Bronchial epithelial cell (primary cell): ENCODE measurements at regions not wholly inside any gene's neighbourhood (a gene's known extent, or its start where the extent isn't known, plus 50 kb on each side); places are given as distances from the start of the nearest gene placed in this dataset.

Experiments
- DNase-seq: peaks from one replicate; pipeline ENCODE4 v3.0.0-alpha.2; 2010; ENCODE audit warnings: low read depth
- FAIRE-seq: peaks from 2 replicates; lab custom pipeline; 2011; peaks lifted over from hg19 to GRCh38; lab: Jason Lieb, UNC
- H3K27me3 ChIP-seq: 2 replicates; pipeline ENCODE4 v1.5.1; 2011; ENCODE audit warnings: low read length; ENCODE audit not compliant: control insufficient read depth, insufficient read depth
- H3K36me3 ChIP-seq: 2 replicates; pipeline ENCODE4 v1.5.1; 2011; ENCODE audit warnings: low read length; ENCODE audit not compliant: control insufficient read depth, insufficient read depth
- H3K4me3 ChIP-seq: 2 replicates; pipeline ENCODE4 v1.5.1; 2011; ENCODE audit warnings: mild to moderate bottlenecking, low read depth, low read length, control low read depth
- TF ChIP-seq, protein P1 (sequence below): IDR thresholded peaks from 2 replicates; pipeline ENCODE4 v1.5.1; 2011; ENCODE audit warnings: mild to moderate bottlenecking, moderate library complexity, low read length, control low read depth, inconsistent platforms; ENCODE audit not compliant: insufficient read depth, severe bottlenecking

GRCh38 chr19:13699786-13700185 lies 64.5 kb upstream of the MRI1 start:
- Histone ChIP-seq H3K4me3 (no peak overlapping the region), H3K27me3 (no peaks in the 10 kb centered on the region), H3K36me3 (no peaks in the 10 kb centered on the region)
- no peak for FAIRE-seq
- DNase-seq, result no peak
- TF ChIP-seq, protein P1, sequence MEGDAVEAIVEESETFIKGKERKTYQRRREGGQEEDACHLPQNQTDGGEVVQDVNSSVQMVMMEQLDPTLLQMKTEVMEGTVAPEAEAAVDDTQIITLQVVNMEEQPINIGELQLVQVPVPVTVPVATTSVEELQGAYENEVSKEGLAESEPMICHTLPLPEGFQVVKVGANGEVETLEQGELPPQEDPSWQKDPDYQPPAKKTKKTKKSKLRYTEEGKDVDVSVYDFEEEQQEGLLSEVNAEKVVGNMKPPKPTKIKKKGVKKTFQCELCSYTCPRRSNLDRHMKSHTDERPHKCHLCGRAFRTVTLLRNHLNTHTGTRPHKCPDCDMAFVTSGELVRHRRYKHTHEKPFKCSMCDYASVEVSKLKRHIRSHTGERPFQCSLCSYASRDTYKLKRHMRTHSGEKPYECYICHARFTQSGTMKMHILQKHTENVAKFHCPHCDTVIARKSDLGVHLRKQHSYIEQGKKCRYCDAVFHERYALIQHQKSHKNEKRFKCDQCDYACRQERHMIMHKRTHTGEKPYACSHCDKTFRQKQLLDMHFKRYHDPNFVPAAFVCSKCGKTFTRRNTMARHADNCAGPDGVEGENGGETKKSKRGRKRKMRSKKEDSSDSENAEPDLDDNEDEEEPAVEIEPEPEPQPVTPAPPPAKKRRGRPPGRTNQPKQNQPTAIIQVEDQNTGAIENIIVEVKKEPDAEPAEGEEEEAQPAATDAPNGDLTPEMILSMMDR, result no peak

DNA sequence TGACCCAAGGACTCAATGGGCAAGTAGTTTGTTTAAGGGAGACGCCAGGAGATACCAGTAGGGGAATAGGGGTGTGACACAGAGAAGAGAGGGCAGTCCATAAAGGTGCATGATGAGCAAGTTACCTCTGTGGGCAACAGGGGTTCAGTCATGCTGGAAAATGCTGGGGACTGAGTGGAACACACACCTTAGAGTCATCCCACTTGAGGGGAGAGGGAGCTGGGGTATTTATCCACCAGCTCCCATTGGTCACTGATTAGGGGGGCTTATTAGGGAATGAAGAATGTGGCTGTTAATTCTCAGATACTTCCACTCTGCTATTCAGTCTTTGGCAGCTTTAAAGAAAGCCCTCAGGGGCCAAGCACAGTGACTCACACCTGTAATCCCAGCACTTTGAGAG lies 67.5 kb upstream of the MRI1 start:
- H3K4me3 ChIP-seq, result no peak overlapping the region
- no peaks in the 10 kb centered on the region for H3K36me3 ChIP-seq
- DNase-seq (no peak), FAIRE-seq (no peak)
- TF ChIP-seq, protein P1, result no peak
- no peaks in the 10 kb centered on the region for H3K27me3 ChIP-seq

DNA sequence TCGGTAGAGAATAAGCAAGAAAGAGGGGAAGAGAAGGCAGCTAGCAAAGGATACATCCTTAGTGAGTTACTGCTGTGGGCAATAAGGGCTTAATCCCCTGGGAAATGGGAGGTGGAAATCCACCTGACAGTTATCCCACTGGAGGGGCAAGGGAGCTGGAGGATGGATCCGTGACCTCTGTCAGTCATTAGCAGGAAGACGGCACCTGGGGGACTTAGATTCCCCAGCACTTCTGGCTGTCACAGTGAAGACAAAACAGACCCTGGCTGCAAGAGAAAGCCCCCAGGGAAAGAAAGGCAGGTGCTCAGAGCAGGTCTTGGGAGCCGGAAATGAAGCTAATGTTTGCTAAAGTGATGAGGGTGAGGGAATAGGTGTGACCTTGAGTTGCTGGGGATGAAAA lies 70.4 kb upstream of the MRI1 start:
- no peak for FAIRE-seq
- H3K36me3 ChIP-seq, result no peaks in the 10 kb centered on the region
- no peak for DNase-seq
- TF ChIP-seq, protein P1, result no peak
- no peaks in the 10 kb centered on the region for H3K27me3 ChIP-seq
- H3K4me3 ChIP-seq, result no peak overlapping the region

GRCh38 chr19:13691569-13692435 lies 72.5 kb upstream of the MRI1 start:
- no peaks in the 10 kb centered on the region for H3K27me3 ChIP-seq
- peak; percentile 56 for DNase-seq
- H3K4me3 ChIP-seq, result no peak overlapping the region
- H3K36me3 ChIP-seq, result no peaks in the 10 kb centered on the region
- TF ChIP-seq, protein P1, result no peak
- FAIRE-seq, result no peak

GRCh38 chr19:13689085-13689484 lies 75.2 kb upstream of the MRI1 start:
- Histone ChIP-seq H3K27me3 (no peaks in the 10 kb centered on the region), H3K36me3 (no peaks in the 10 kb centered on the region), H3K4me3 (no peak overlapping the region)
- TF ChIP-seq, protein P1, result no peak
- DNase-seq (no peak), FAIRE-seq (no peak)
